HCT116 (cell line): ENCODE measurements at regions not wholly inside any gene's neighbourhood (a gene's known extent, or its start where the extent isn't known, plus 50 kb on each side); places are given as distances from the start of the nearest gene placed in this dataset.

ENCODE experiments used
- ATAC-seq: fragments of 200-7000 bp; cut with Tn5 transposase; 2 replicates; pipeline ENCODE4 v1.9.1; 2020; ENCODE audit warnings: mild to moderate bottlenecking, moderate library complexity
- BruUV-seq: library from RNA; stranded (reverse); fragments of 400-500 nt; replicated peaks from 2 replicates; lab custom pipeline; 2021; lab: Mats Ljungman, UMichigan
- CTCF ChIA-PET: fragments of 300-600 bp; sonication (Branson Sonifier 250); formaldehyde crosslinking; loops from one replicate; lab custom pipeline; 2021; ENCODE audit warnings: antibody characterized with exemption; lab: Charles Lee
- POLR2A ChIA-PET: fragments of 300-600, 350-600 bp; sonication (Branson Sonifier 250); formaldehyde crosslinking; loops from one replicate; lab custom pipeline; 2021; ENCODE audit warnings: antibody characterized with exemption; lab: Charles Lee
- RAD21 ChIA-PET, 2 experiments: fragments of 300-600 bp; sonication (Branson Sonifier 250); formaldehyde crosslinking; loops; one replicate each; lab custom pipeline; 2023; ENCODE audit warnings: low total read pairs in 2 of 2; ENCODE audit not compliant: uncharacterized antibody in 2 of 2, unreplicated experiment in 2 of 2, low non-redundant PET in 1 of 2; lab: Charles Lee
- DNase-seq: peaks from one replicate; pipeline ENCODE4 v3.0.0-alpha.2; 2010; ENCODE audit warnings: low read depth, low spot score
- H2AFZ ChIP-seq: fragments of 200-600 bp; shearing (Covaris generic), sonication (generic); 2 replicates; pipeline ENCODE4 v1.6.1; 2017; ENCODE audit warnings: low read depth, mixed run types, mixed read lengths, antibody characterized with exemption, low read length; ENCODE audit not compliant: poor library complexity, severe bottlenecking
- H3K27ac ChIP-seq: 2 replicates; pipeline ENCODE4 v1.5.1; 2012; ENCODE audit warnings: low read depth, low read length
- H3K27me3 ChIP-seq: fragments of 200-600 bp; sonication (generic); 2 replicates; pipeline ENCODE4 v1.6.1; 2016; ENCODE audit warnings: mixed run types, low read length, mixed read lengths; ENCODE audit not compliant: insufficient read depth
- H3K36me3 ChIP-seq, 2 experiments: fragments of 200-500 bp in 1 of 2; fragments of 200-600 bp in 1 of 2; sonication (Bioruptor generic) in 1 of 2; sonication (generic) in 1 of 2; 2 replicates each; pipeline versions ENCODE4 v1.5.1 to v1.6.1; 2014 to 2016; ENCODE audit warnings: low read length in 2 of 2, inconsistent platforms in 1 of 2, mixed read lengths in 1 of 2, mixed run types in 1 of 2; ENCODE audit not compliant: insufficient read depth in 2 of 2, control insufficient read depth in 1 of 2
- H3K4me1 ChIP-seq, 2 experiments: fragments of 200-600 bp in 1 of 2; sonication (generic) in 1 of 2; 2 replicates each; pipeline versions ENCODE4 v1.5.1 to v1.6.1; 2012 to 2017; ENCODE audit warnings: low read length in 2 of 2, inconsistent platforms in 1 of 2, mild to moderate bottlenecking in 1 of 2, mixed read lengths in 1 of 2, mixed run types in 1 of 2, moderate library complexity in 1 of 2; ENCODE audit not compliant: insufficient read depth in 2 of 2, control insufficient read depth in 1 of 2
- H3K4me2 ChIP-seq: fragments of 200-600 bp; sonication (generic); 2 replicates; pipeline ENCODE4 v1.6.1; 2017; ENCODE audit warnings: mixed run types, low read length, mixed read lengths
- H3K4me3 ChIP-seq, 2 experiments: fragments of 200-600 bp in 1 of 2; sonication (generic) in 1 of 2; replicated peaks in 1 of 2; 2 replicates each; pipeline ENCODE4 v1.5.1; 2011 to 2016; ENCODE audit warnings: low read length in 2 of 2, control low read depth in 1 of 2, low read depth in 1 of 2, mild to moderate bottlenecking in 1 of 2, mixed read lengths in 1 of 2, mixed run types in 1 of 2
- H3K79me2 ChIP-seq: fragments of 200-600 bp; sonication (generic); 2 replicates; pipeline ENCODE4 v1.6.1; 2017; ENCODE audit warnings: mild to moderate bottlenecking, mixed run types, low read length, moderate library complexity, mixed read lengths; ENCODE audit not compliant: insufficient read depth
- H3K9ac ChIP-seq: fragments of 200-600 bp; sonication (generic); 2 replicates; pipeline ENCODE4 v1.6.1; 2016; ENCODE audit warnings: low read length, mixed read lengths
- H3K9me2 ChIP-seq: fragments of 200-600 bp; sonication (generic), shearing (Covaris generic); 2 replicates; pipeline ENCODE4 v1.6.1; 2017; ENCODE audit warnings: mixed run types, mild to moderate bottlenecking, moderate library complexity; ENCODE audit not compliant: insufficient read depth
- H3K9me3 ChIP-seq, 2 experiments: fragments of 200-500 bp in 1 of 2; fragments of 200-600 bp in 1 of 2; sonication (Bioruptor generic) in 1 of 2; sonication (generic) in 1 of 2; 2 replicates each; pipeline ENCODE4 v1.6.1; 2014 to 2017; ENCODE audit warnings: low read length in 2 of 2, mixed read lengths in 2 of 2, inconsistent platforms in 1 of 2, low read depth in 1 of 2, mild to moderate bottlenecking in 1 of 2, mixed run types in 1 of 2, moderate library complexity in 1 of 2; ENCODE audit not compliant: control insufficient read depth in 1 of 2, insufficient read depth in 1 of 2
- H4K20me1 ChIP-seq: fragments of 200-600 bp; sonication (generic), shearing (Covaris generic); 2 replicates; pipeline ENCODE4 v1.6.1; 2017; ENCODE audit warnings: mixed run types, mild to moderate bottlenecking, moderate library complexity; ENCODE audit not compliant: insufficient read depth
- CBX3 ChIP-seq: IDR thresholded peaks from 2 replicates; pipeline ENCODE4 v1.6.1; 2012; ENCODE audit warnings: low read depth
- EZH2phosphoT487 ChIP-seq: fragments of 200-600 bp; IDR thresholded peaks from 2 replicates; pipeline ENCODE4 v1.6.1; 2018; ENCODE audit warnings: antibody characterized with exemption, borderline replicate concordance
- JUND ChIP-seq: IDR thresholded peaks from 2 replicates; pipeline ENCODE4 v1.6.1; 2012
- POLR2A ChIP-seq: IDR thresholded peaks from 2 replicates; pipeline ENCODE4 v1.7.0; 2011; ENCODE audit warnings: borderline replicate concordance; ENCODE audit not compliant: insufficient read depth, insufficient read length; ENCODE audit errors: extremely low read depth
- REST ChIP-seq: IDR thresholded peaks from 2 replicates; pipeline ENCODE4 v1.6.1; 2012; ENCODE audit warnings: low read depth
- SP1 ChIP-seq: IDR thresholded peaks from 2 replicates; pipeline ENCODE4 v1.6.1; 2012; ENCODE audit warnings: low read depth
- ZNF274 ChIP-seq: fragments of 200-500 bp; sonication (Bioruptor generic); IDR thresholded peaks from 2 replicates; pipeline ENCODE4 v1.6.1; 2014; ENCODE audit warnings: mild to moderate bottlenecking, low read depth, low read length, inconsistent platforms
- intact Hi-C: fragments of 100-400 bp; cut with micrococcal nuclease; formaldehyde crosslinking; loops from 2 replicates; pipeline ENCODE4 v1.10.0; 2022

- H3K9ac ChIP-seq = no peak overlapping the region
- no TSS peak for BruUV-seq
These were observed 608.0 kb downstream of the CDH11 start for GRCh38 chr16:64513871-64514270.

More at GRCh38 chr16:64513871-64514270, 608.0 kb downstream of the CDH11 start:
- no peaks in the 10 kb centered on the region for H3K9me2 ChIP-seq
- H2AFZ ChIP-seq = no peak overlapping the region
- POLR2A ChIA-PET = no interaction called here
- no peaks in the 10 kb centered on the region for H3K27me3 ChIP-seq
- H3K27ac ChIP-seq = no peak overlapping the region
- H3K4me3 ChIP-seq = no peak overlapping the region
- no peak overlapping the region for H3K4me2 ChIP-seq
- no peaks in the 10 kb centered on the region for H3K36me3 ChIP-seq
- DNase-seq (no peak), ATAC-seq (no peak)
- intact Hi-C loops = no loop called here
- H3K4me1 ChIP-seq = no peaks in the 10 kb centered on the region
- peaks cover 0 to 3% of the 10 kb centered on the region in 2 experiments; a peak in 2 of 4 replicates for H3K9me3 ChIP-seq
- no peak for TF ChIP-seq REST
- TF ChIP-seq JUND = no peak
- no peak for TF ChIP-seq CBX3
- TF ChIP-seq SP1 = no peak
- no peak for TF ChIP-seq POLR2A
- TF ChIP-seq ZNF274 = no peak
- TF ChIP-seq EZH2phosphoT487 = no peak
- RAD21 ChIA-PET = no interaction called here
- no peaks in the 10 kb centered on the region for H3K79me2 ChIP-seq
- H4K20me1 ChIP-seq = no peaks in the 10 kb centered on the region
- CTCF ChIA-PET = no interaction called here
